CD4-positive, alpha-beta T cell (primary cell): ENCODE measurements at regions not wholly inside any gene's neighbourhood (a gene's known extent, or its start where the extent isn't known, plus 50 kb on each side); places are given as distances from the start of the nearest gene placed in this dataset.

Source experiments
- ATAC-seq: fragments of 200-7000 bp; cut with Tn5 transposase; one replicate; pipeline ENCODE4 v1.10.0; 2022; ENCODE audit warnings: mild to moderate bottlenecking; ENCODE audit not compliant: poor library complexity
- CTCF ChIA-PET: fragments of 350-600 bp; sonication (Branson Sonifier 250); formaldehyde crosslinking; loops from one replicate; lab custom pipeline; 2021; ENCODE audit warnings: antibody characterized with exemption, inconsistent platforms; lab: Charles Lee
- POLR2A ChIA-PET: fragments of 350-600 bp; sonication (Branson Sonifier 250); formaldehyde crosslinking; loops from one replicate; lab custom pipeline; 2021; ENCODE audit warnings: antibody characterized with exemption, inconsistent platforms; lab: Charles Lee
- DNase-seq, 14 experiments: peaks; one replicate each; pipeline ENCODE4 v3.0.0-alpha.2; 2013 to 2020; ENCODE audit warnings: mixed read lengths in 2 of 14
- H3K27ac ChIP-seq, 2 donors: one replicate each; pipeline versions ENCODE4 v1.5.1 to v1.7.0; 2013; ENCODE audit warnings: low read length in 2 of 2, low read depth in 1 of 2, mild to moderate bottlenecking in 1 of 2
- H3K27me3 ChIP-seq, 2 experiments: 1 replicate in 1 of 2; 2 replicates in 1 of 2; pipeline versions ENCODE4 v1.6.1 to v1.7.0; 2013; ENCODE audit warnings: low read length in 2 of 2, control low read depth in 1 of 2, mild to moderate bottlenecking in 1 of 2, moderate library complexity in 1 of 2; ENCODE audit not compliant: insufficient read depth in 2 of 2, control insufficient read depth in 1 of 2
- H3K36me3 ChIP-seq: one replicate; pipeline ENCODE4 v1.6.1; 2013; ENCODE audit warnings: low read length, control low read depth; ENCODE audit not compliant: insufficient read depth
- H3K4me1 ChIP-seq: one replicate; pipeline ENCODE4 v1.6.1; 2013; ENCODE audit warnings: low read length, control low read depth; ENCODE audit not compliant: insufficient read depth
- H3K4me3 ChIP-seq: one replicate; pipeline ENCODE4 v1.5.1; 2013; ENCODE audit warnings: mild to moderate bottlenecking, low read length, moderate library complexity
- H3K9me3 ChIP-seq, 2 experiments: 1 replicate in 1 of 2; 2 replicates in 1 of 2; pipeline versions ENCODE4 v1.6.1 to v1.7.0; 2013; ENCODE audit warnings: low read length in 2 of 2, mild to moderate bottlenecking in 2 of 2, control low read depth in 1 of 2, moderate library complexity in 1 of 2; ENCODE audit not compliant: control insufficient read depth in 1 of 2, insufficient read depth in 1 of 2
- H3K27ac Mint-ChIP-seq: one replicate; pipeline ENCODE4 v1.8.0; 2020; ENCODE audit warnings: mixed read lengths
- H3K27me3 Mint-ChIP-seq: one replicate; pipeline ENCODE4 v1.8.0; 2021; ENCODE audit warnings: mixed read lengths
- H3K36me3 Mint-ChIP-seq: one replicate; pipeline ENCODE4 v1.8.0; 2021; ENCODE audit warnings: low read depth, mixed read lengths
- H3K4me1 Mint-ChIP-seq: one replicate; pipeline ENCODE4 v1.8.0; 2021; ENCODE audit warnings: low read depth, mixed read lengths
- H3K4me3 Mint-ChIP-seq: one replicate; pipeline ENCODE4 v1.8.0; 2020; ENCODE audit warnings: mild to moderate bottlenecking, mixed read lengths
- H3K9me3 Mint-ChIP-seq: one replicate; pipeline ENCODE4 v1.8.0; 2020; ENCODE audit warnings: mixed read lengths
- intact Hi-C, 2 experiments: fragments of 100-400 bp; cut with DNase I in 1 of 2; cut with micrococcal nuclease in 1 of 2; formaldehyde crosslinking; loops; one replicate each; pipeline versions ENCODE4 v1.15.1 to v1.9.0; 2023 to 2025; cut with DNase I, micrococcal nuclease
- TF ChIP-seq, protein P1 (sequence below): fragments of 200-600 bp; IDR thresholded peaks from one replicate; pipeline ENCODE4 v1.8.0; 2022; ENCODE audit warnings: antibody characterized with exemption, mild to moderate bottlenecking

DNA sequence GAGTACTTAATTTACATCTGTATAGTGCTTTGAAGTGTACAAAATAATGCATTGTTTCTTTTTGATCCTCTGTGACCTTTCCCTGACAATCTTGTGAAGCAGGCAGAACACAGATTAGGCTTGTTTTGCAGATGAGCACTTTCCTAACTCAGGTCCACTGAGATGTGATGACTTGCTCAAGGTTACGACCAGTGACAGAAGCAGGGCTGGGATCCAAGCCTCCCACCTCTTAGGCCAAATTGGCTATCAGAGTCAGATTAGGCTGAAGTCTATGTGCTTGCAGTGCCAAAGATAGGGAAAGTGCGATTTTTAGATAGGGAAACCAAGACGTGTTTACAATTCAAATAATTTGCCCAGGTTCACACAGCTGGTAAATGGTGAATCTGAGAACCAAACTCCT is 147.3 kb downstream of the OMA1 start:
- Histone ChIP-seq H3K4me1 (no peaks in the 10 kb centered on the region), H3K9me3 (no peaks in the 10 kb centered on the region), H3K4me3 (no peak overlapping the region), H3K27me3 (no peaks in the 10 kb centered on the region), H3K36me3 (no peaks in the 10 kb centered on the region), H3K27ac (no peak overlapping the region)
- no peaks in the 10 kb centered on the region for H3K9me3 Mint-ChIP-seq
- CTCF ChIA-PET = no interaction called here
- H3K27me3 Mint-ChIP-seq = no peaks in the 10 kb centered on the region
- no peaks in the 10 kb centered on the region for H3K36me3 Mint-ChIP-seq
- TF ChIP-seq, protein P1, sequence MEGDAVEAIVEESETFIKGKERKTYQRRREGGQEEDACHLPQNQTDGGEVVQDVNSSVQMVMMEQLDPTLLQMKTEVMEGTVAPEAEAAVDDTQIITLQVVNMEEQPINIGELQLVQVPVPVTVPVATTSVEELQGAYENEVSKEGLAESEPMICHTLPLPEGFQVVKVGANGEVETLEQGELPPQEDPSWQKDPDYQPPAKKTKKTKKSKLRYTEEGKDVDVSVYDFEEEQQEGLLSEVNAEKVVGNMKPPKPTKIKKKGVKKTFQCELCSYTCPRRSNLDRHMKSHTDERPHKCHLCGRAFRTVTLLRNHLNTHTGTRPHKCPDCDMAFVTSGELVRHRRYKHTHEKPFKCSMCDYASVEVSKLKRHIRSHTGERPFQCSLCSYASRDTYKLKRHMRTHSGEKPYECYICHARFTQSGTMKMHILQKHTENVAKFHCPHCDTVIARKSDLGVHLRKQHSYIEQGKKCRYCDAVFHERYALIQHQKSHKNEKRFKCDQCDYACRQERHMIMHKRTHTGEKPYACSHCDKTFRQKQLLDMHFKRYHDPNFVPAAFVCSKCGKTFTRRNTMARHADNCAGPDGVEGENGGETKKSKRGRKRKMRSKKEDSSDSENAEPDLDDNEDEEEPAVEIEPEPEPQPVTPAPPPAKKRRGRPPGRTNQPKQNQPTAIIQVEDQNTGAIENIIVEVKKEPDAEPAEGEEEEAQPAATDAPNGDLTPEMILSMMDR = no peak
- no peaks in the 10 kb centered on the region for H3K4me1 Mint-ChIP-seq
- no peak overlapping the region for H3K27ac Mint-ChIP-seq
- DNase-seq (no peak), ATAC-seq (no peak)
- POLR2A ChIA-PET = no interaction called here
- intact Hi-C loops = no loop called here
- H3K4me3 Mint-ChIP-seq = no peak overlapping the region

DNA sequence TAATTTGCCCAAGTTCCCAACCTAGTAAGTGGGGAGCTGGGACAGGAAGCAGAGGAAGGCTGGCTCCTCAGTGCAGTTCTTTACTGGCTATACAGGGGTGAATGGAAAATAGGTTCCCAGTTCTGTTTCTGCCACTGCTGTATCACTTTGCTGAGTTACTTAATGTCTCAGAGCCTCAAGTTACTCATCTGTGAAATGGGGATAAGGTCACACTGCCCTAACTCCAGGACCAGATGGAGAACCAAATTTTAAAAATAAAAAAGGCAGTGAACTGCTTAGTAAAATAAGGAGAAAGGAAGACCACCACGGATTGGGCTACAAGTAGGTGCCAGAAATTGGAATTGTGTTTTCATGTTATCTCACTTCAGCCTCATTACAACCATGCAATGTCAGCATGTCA is 147.8 kb downstream of the OMA1 start:
- Histone ChIP-seq H3K27me3 (no peaks in the 10 kb centered on the region), H3K4me1 (no peaks in the 10 kb centered on the region), H3K27ac (no peak overlapping the region), H3K4me3 (no peak overlapping the region), H3K9me3 (no peaks in the 10 kb centered on the region), H3K36me3 (no peaks in the 10 kb centered on the region)
- intact Hi-C loops = no loop called here
- no peak for ATAC-seq
- Mint-ChIP-seq H3K9me3 (no peaks in the 10 kb centered on the region), H3K4me3 (no peak overlapping the region), H3K27ac (no peak overlapping the region), H3K36me3 (no peaks in the 10 kb centered on the region), H3K4me1 (no peaks in the 10 kb centered on the region), H3K27me3 (no peaks in the 10 kb centered on the region)
- POLR2A ChIA-PET = no interaction called here
- DNase-seq = no peak
- TF ChIP-seq, protein P1 = no peak
- CTCF ChIA-PET = no interaction called here

DNA sequence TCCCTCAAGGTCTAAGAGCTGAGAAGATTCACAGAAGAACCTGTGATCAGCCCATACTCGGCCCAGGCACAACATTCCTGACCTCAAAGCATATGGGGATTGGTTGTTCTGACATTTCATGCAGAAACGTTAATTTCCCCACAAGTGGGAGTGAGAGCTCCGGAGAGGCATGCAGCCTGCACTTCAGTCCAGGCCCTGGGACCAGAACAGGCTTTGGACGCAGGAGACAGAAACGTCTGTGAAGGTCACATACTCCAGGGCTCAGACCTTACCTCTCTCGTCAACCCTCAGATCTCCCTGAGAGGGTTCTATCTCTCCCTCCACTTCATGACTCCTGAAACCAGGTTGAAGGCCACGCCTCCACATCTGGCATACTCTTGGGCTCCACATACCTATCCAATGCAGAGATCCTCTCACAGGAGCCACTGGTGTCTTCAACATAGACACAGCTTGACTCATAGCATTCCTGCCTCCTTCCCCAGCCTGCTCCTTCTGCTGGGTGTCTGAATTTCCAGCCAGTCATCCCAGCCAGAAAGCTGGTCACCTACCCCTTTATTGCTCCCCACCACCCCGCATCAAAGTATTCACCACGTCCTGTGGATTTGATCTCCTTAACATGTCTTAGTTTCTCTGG is 149.2 kb downstream of the OMA1 start:
- intact Hi-C loops = no loop called here
- H3K27ac ChIP-seq = no peak overlapping the region
- no peaks in the 10 kb centered on the region for H3K4me1 Mint-ChIP-seq
- ATAC-seq = no peak
- H3K4me1 ChIP-seq = peaks cover 4% of the 10 kb centered on the region
- CTCF ChIA-PET = no interaction called here
- H3K36me3 ChIP-seq = no peaks in the 10 kb centered on the region
- no peak overlapping the region for H3K27ac Mint-ChIP-seq
- H3K9me3 ChIP-seq = no peaks in the 10 kb centered on the region
- no peaks in the 10 kb centered on the region for H3K27me3 Mint-ChIP-seq
- no peak for DNase-seq
- TF ChIP-seq, protein P1 = no peak
- H3K4me3 Mint-ChIP-seq = no peak overlapping the region
- H3K36me3 Mint-ChIP-seq = no peaks in the 10 kb centered on the region
- no peaks in the 10 kb centered on the region for H3K27me3 ChIP-seq
- H3K4me3 ChIP-seq = no peak overlapping the region
- POLR2A ChIA-PET = no interaction called here
- H3K9me3 Mint-ChIP-seq = no peaks in the 10 kb centered on the region
